Smooth muscle cell (in vitro differentiated cells): ENCODE measurements at regions not wholly inside any gene's neighbourhood (a gene's known extent, or its start where the extent isn't known, plus 50 kb on each side); places are given as distances from the start of the nearest gene placed in this dataset.

Experiments used
- DNase-seq: peaks from one replicate; lab custom pipeline; 2025; ENCODE audit not compliant: unreplicated experiment; lab: John Stamatoyannopoulos, UW
- H2AFZ ChIP-seq: fragments of 200-600 bp; sonication (generic); 2 replicates; pipeline ENCODE4 v1.6.0; 2016; ENCODE audit warnings: antibody characterized with exemption, low read depth, mild to moderate bottlenecking
- H3F3A ChIP-seq: fragments of 200-600 bp; sonication (generic); 2 replicates; pipeline ENCODE4 v1.6.0; 2017; ENCODE audit warnings: antibody characterized with exemption, low read depth
- H3K27ac ChIP-seq: fragments of 200-600 bp; sonication (generic); 2 replicates; pipeline ENCODE4 v1.5.1; 2016; ENCODE audit warnings: low read depth, mild to moderate bottlenecking
- H3K27me3 ChIP-seq: fragments of 200-600 bp; sonication (generic); 2 replicates; pipeline ENCODE4 v1.6.1; 2016; ENCODE audit warnings: low read depth, mild to moderate bottlenecking
- H3K36me3 ChIP-seq: fragments of 200-600 bp; sonication (generic); 2 replicates; pipeline ENCODE4 v1.5.1; 2016; ENCODE audit warnings: low read depth
- H3K4me1 ChIP-seq: fragments of 200-600 bp; sonication (generic); 2 replicates; pipeline ENCODE4 v1.5.1; 2016; ENCODE audit warnings: low read depth
- H3K4me2 ChIP-seq: fragments of 200-600 bp; sonication (generic); 2 replicates; pipeline ENCODE4 v1.6.0; 2016; ENCODE audit warnings: mild to moderate bottlenecking
- H3K4me3 ChIP-seq: fragments of 200-600 bp; sonication (generic); 2 replicates; pipeline ENCODE4 v1.5.1; 2016; ENCODE audit warnings: mild to moderate bottlenecking
- H3K79me2 ChIP-seq: fragments of 200-600 bp; sonication (generic); 2 replicates; pipeline ENCODE4 v1.6.0; 2016; ENCODE audit warnings: low read depth, mild to moderate bottlenecking
- H3K9ac ChIP-seq: fragments of 200-600 bp; sonication (generic); 2 replicates; pipeline ENCODE4 v1.6.0; 2016; ENCODE audit warnings: low read depth
- H3K9me3 ChIP-seq: fragments of 200-600 bp; sonication (generic); replicated peaks from 2 replicates; pipeline ENCODE4 v1.5.1; 2016; ENCODE audit warnings: low read depth
- H4K20me1 ChIP-seq: fragments of 200-600 bp; sonication (generic); 2 replicates; pipeline ENCODE4 v1.6.0; 2016; ENCODE audit warnings: low read depth
- WGBS: methylation state at CpG from one replicate; pipeline ENCODE4 v1.1.7; 2016; ENCODE audit warnings: low lambda C conversion rate; 5-methylcytosine and 5-hydroxymethylcytosine counted together
- TF ChIP-seq, protein P1 (sequence below): fragments of 200-600 bp; sonication (generic); IDR thresholded peaks from 2 replicates; pipeline ENCODE4 v1.5.1; 2017; ENCODE audit warnings: borderline replicate concordance, mild to moderate bottlenecking, antibody characterized with exemption; ENCODE audit not compliant: insufficient read depth, poor library complexity, severe bottlenecking

DNA sequence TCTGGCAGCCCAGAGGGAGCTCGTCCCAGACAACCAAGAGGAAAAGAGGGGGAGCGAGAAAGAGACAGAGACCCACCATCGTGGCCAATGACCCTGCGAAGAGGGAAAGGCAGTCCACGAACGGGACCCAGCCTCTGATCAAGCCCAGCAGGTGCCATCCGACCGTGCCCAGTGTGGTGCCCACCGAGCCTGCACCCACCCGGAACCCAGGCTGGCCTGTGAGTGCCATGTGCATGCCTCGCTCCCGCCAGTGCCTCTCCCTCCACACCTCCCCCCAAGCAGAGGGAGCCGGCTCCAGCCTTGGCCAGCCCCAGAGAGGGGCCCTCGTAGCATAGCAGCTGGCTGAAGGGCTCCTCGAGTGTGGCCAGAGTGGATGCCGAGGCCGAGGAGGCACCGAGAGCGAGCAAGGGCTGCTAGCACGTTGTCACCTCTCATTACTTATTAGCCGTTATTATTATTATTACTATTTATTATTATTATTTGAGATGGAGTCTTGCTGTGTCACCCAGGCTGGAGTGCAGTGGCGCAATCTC, 130.7 kb upstream of the CHRM3 start:
- no peak for DNase-seq
- Histone ChIP-seq H3K4me2 (no peak overlapping the region), H3K27ac (no peak overlapping the region), H3K4me3 (no peak overlapping the region), H3K4me1 (peaks cover 3% of the 10 kb centered on the region), H3K27me3 (no peaks in the 10 kb centered on the region), H3F3A (no peaks in the 10 kb centered on the region), H4K20me1 (no peaks in the 10 kb centered on the region), H2AFZ (no peak overlapping the region), H3K9me3 (no peaks in the 10 kb centered on the region), H3K9ac (no peak overlapping the region), H3K79me2 (no peaks in the 10 kb centered on the region), H3K36me3 (no peaks in the 10 kb centered on the region)
- TF ChIP-seq, protein P1, sequence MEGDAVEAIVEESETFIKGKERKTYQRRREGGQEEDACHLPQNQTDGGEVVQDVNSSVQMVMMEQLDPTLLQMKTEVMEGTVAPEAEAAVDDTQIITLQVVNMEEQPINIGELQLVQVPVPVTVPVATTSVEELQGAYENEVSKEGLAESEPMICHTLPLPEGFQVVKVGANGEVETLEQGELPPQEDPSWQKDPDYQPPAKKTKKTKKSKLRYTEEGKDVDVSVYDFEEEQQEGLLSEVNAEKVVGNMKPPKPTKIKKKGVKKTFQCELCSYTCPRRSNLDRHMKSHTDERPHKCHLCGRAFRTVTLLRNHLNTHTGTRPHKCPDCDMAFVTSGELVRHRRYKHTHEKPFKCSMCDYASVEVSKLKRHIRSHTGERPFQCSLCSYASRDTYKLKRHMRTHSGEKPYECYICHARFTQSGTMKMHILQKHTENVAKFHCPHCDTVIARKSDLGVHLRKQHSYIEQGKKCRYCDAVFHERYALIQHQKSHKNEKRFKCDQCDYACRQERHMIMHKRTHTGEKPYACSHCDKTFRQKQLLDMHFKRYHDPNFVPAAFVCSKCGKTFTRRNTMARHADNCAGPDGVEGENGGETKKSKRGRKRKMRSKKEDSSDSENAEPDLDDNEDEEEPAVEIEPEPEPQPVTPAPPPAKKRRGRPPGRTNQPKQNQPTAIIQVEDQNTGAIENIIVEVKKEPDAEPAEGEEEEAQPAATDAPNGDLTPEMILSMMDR, result no peak
- 96% methylated on average over 17 of the region's 22 CpGs for WGBS

DNA sequence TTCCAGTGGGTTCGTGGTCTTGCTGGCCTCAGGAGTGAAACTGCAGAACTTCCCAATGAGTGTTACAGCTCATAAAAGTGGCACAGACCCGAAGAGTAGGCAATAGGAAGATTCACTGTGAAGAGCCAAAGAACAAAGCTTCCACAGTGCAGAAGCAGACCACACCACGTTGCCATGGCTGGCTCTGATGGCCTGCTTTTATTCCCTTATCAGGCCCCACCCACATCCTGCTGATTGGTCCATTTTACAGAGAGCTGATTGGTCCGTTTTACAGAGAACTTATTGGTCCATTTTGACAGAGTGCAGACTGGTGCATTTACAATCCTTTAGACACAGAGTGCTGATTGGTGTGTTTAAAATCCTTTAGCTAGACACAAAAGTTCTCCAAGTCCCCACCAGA, 131.4 kb upstream of the CHRM3 start:
- Histone ChIP-seq H3K79me2 (no peaks in the 10 kb centered on the region), H3K4me2 (no peak overlapping the region), H3K9me3 (no peaks in the 10 kb centered on the region), H3K27me3 (no peaks in the 10 kb centered on the region), H3K36me3 (no peaks in the 10 kb centered on the region), H2AFZ (no peak overlapping the region), H3K4me1 (peaks cover 3% of the 10 kb centered on the region), H3K9ac (no peak overlapping the region), H4K20me1 (no peaks in the 10 kb centered on the region), H3F3A (no peaks in the 10 kb centered on the region), H3K4me3 (no peak overlapping the region), H3K27ac (no peak overlapping the region)
- no peak for DNase-seq
- WGBS, result 90% methylated on average over 4 of the region's 4 CpGs
- TF ChIP-seq, protein P1, result no peak

DNA sequence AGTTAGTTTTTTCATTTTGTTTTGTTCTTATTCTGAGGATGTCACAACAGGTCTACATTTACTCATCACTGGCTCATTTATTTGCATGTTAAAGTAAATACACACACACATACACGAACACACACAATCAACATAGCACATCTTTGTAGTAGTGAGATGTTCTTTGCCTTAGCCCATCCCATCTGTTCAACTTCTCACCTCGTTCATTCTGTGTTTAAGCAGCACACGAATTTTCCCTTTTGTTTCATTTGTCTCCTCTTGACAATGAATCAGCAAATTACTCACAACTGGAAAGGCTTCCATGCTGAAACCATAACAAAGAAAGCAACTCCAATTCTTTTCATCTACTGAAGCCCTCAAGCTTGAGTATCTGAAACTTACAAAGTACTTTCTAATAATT, 133.3 kb upstream of the CHRM3 start:
- no peak for DNase-seq
- no peaks in the 10 kb centered on the region for H4K20me1 ChIP-seq
- H3K79me2 ChIP-seq, result no peaks in the 10 kb centered on the region
- no peak overlapping the region for H3K4me3 ChIP-seq
- H3F3A ChIP-seq, result peaks cover under 1% of the 10 kb centered on the region
- H3K27me3 ChIP-seq, result no peaks in the 10 kb centered on the region
- no peak overlapping the region for H3K4me2 ChIP-seq
- 69% methylated on average over 3 of the region's 3 CpGs for WGBS
- H3K36me3 ChIP-seq, result no peaks in the 10 kb centered on the region
- no peaks in the 10 kb centered on the region for H3K9me3 ChIP-seq
- peaks cover 3% of the 10 kb centered on the region for H3K4me1 ChIP-seq
- TF ChIP-seq, protein P1, result no peak
- peak overlapping the region; percentile 35 for H3K27ac ChIP-seq
- peak overlapping the region; percentile 79 for H2AFZ ChIP-seq
- H3K9ac ChIP-seq, result no peak overlapping the region

DNA sequence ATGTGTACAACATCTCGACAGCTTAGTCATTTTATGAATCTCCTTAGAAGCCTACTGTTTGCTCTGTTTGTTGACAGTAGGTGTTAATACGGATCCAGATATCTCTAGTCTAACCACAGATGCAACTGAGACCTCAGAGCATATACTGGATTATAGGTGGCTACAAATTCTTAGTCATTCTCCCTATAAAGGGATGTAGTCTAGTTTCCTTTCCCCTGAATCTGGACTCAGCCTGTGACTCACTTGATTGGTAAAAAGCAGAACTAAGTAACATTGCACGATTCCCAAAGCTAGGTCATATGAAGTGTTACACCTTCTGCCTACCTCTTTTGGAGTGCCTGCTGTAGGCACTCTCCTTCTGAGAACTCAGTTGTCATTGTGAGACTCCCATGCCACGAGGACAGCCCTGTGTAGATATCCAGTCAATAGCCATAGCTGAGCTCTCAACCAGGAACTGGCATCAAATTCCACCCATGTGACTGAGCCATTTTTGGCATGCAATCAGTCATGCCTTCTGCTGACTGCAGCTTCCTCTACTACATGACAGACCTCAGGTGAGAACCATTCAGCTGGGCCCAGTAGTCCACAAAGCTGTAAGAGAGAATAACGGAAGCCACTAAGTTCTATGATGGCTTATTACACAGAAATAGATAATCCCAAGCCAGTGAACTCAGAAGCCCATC, 135.9 kb upstream of the CHRM3 start:
- Histone ChIP-seq H3K9ac (no peak overlapping the region), H3K79me2 (no peaks in the 10 kb centered on the region), H3K9me3 (no peaks in the 10 kb centered on the region), H3F3A (peaks cover 4% of the 10 kb centered on the region), H3K36me3 (no peaks in the 10 kb centered on the region), H2AFZ (no peak overlapping the region), H3K4me3 (no peak overlapping the region), H3K27ac (peak overlapping the region; percentile 90), H4K20me1 (no peaks in the 10 kb centered on the region), H3K27me3 (no peaks in the 10 kb centered on the region), H3K4me2 (peak overlapping the region; percentile 42), H3K4me1 (peaks cover 7% of the 10 kb centered on the region)
- 42% methylated on average over 5 of the region's 5 CpGs for WGBS
- TF ChIP-seq, protein P1, result no peak
- no peak for DNase-seq
